ENCODE measurements at regions not wholly inside any gene's neighbourhood (a gene's known extent, or its start where the extent isn't known, plus 50 kb on each side); places are given as distances from the start of the nearest gene placed in this dataset.
"Not testable (repeated sequence)": the region's sequence is repeated elsewhere in the genome, so short reads cannot be mapped to it uniquely, and the experiment has no call there.

- Mint-ChIP-seq H3K9me3 (peaks cover 0 to 9% (median 2%) of the 10 kb centered on the region in 5 donors), H3K4me3 (no peak overlapping the region), H3K27ac (no peak overlapping the region), H3K27me3 (no peaks in the 10 kb centered on the region), H3K36me3 (no peaks in the 10 kb centered on the region), H3K4me1 (no peaks in the 10 kb centered on the region)
- Histone ChIP-seq H3K4me1 (ENCODE audit: insufficient read depth, low read length) (no peaks in the 10 kb centered on the region), H3K9me3 (ENCODE audit: low read length) (no peaks in the 10 kb centered on the region), H3K27me3 (ENCODE audit: insufficient read depth, low read length, poor library complexity, severe bottlenecking) (no peaks in the 10 kb centered on the region), H3K4me3 (ENCODE audit: low read length) (no peak overlapping the region), H3K36me3 (ENCODE audit: insufficient read depth, low read length) (no peaks in the 10 kb centered on the region), H3K27ac (ENCODE audit: low read depth, low read length) (no peak overlapping the region)
- no peak for DNase-seq
- ChIA-PET CTCF (no interaction called here), POLR2A (no interaction called here)
These were observed 167.8 kb upstream of the EPHA6 start for GRCh38 chr3:96646596-96646995.

- no peaks in the 10 kb centered on the region for H3K27me3 Mint-ChIP-seq
These were observed 156.7 kb upstream of the EPHA6 start for GRCh38 chr3:96657710-96658109.

GRCh38 chr3:96671861-96672595 is 142.4 kb upstream of the EPHA6 start:
- DNase-seq; H3K36me3 Mint-ChIP-seq; H3K4me3 ChIP-seq (ENCODE audit: low read length); H3K4me1 Mint-ChIP-seq; H3K36me3 ChIP-seq (ENCODE audit: insufficient read depth, low read length); H3K4me3 Mint-ChIP-seq; H3K9me3 ChIP-seq (ENCODE audit: low read length); H3K27me3 Mint-ChIP-seq; POLR2A ChIA-PET; H3K27me3 ChIP-seq (ENCODE audit: insufficient read depth, low read length, poor library complexity, severe bottlenecking); CTCF ChIA-PET; H3K27ac ChIP-seq (ENCODE audit: low read depth, low read length); H3K27ac Mint-ChIP-seq; H3K4me1 ChIP-seq (ENCODE audit: insufficient read depth, low read length): not testable (repeated sequence)
- H3K9me3 Mint-ChIP-seq, result peaks cover 0 to 13% (median 4%) of the 10 kb centered on the region in 5 donors

More at GRCh38 chr3:96657710-96658109, 156.7 kb upstream of the EPHA6 start:
- ChIA-PET POLR2A (no interaction called here), CTCF (no interaction called here)
- DNase-seq, result no peak
- Mint-ChIP-seq H3K36me3 (no peaks in the 10 kb centered on the region), H3K4me1 (no peaks in the 10 kb centered on the region), H3K9me3 (peaks cover 5 to 16% (median 9%) of the 10 kb centered on the region in 5 donors), H3K27ac (no peak overlapping the region), H3K4me3 (no peak overlapping the region)
- no peaks in the 10 kb centered on the region for H3K9me3 ChIP-seq (ENCODE audit: low read length)
- H3K4me1 ChIP-seq (ENCODE audit: insufficient read depth, low read length), result no peaks in the 10 kb centered on the region
- no peak overlapping the region for H3K4me3 ChIP-seq (ENCODE audit: low read length)
- H3K36me3 ChIP-seq (ENCODE audit: insufficient read depth, low read length), result no peaks in the 10 kb centered on the region
- H3K27ac ChIP-seq (ENCODE audit: low read depth, low read length), result no peak overlapping the region
- no peaks in the 10 kb centered on the region for H3K27me3 ChIP-seq (ENCODE audit: insufficient read depth, low read length, poor library complexity, severe bottlenecking)

DNA sequence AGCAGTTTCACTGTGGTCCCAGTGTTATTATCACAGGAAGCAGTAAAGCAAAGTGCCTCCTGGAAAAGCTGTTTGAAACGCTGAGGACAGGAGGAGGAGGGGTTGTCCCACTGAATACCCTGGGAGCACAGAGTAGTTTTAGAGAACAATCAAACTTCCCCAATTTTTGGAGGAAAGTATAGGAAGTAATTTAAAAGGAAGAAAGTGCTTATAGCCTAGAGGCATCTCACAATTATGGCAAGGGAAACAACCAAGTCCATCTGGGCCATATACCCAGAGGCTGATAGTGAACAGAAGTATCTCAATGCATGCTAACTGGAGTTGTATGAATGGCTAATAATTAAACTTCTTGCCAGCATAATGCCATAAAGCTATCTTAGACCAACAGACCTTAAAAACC is 137.2 kb upstream of the EPHA6 start:
- H3K27ac ChIP-seq (ENCODE audit: low read depth, low read length), result no peak overlapping the region
- Mint-ChIP-seq H3K36me3 (no peaks in the 10 kb centered on the region), H3K27ac (no peak overlapping the region), H3K4me1 (no peaks in the 10 kb centered on the region), H3K27me3 (peaks cover 0 to 2% of the 10 kb centered on the region in 2 donors), H3K9me3 (peaks cover 0 to 13% (median 0%) of the 10 kb centered on the region in 5 donors), H3K4me3 (no peak overlapping the region)
- no peak for DNase-seq
- H3K9me3 ChIP-seq (ENCODE audit: low read length), result no peaks in the 10 kb centered on the region
- H3K27me3 ChIP-seq (ENCODE audit: insufficient read depth, low read length, poor library complexity, severe bottlenecking), result no peaks in the 10 kb centered on the region
- ChIA-PET POLR2A (no interaction called here), CTCF (no interaction called here)
- no peaks in the 10 kb centered on the region for H3K36me3 ChIP-seq (ENCODE audit: insufficient read depth, low read length)
- no peaks in the 10 kb centered on the region for H3K4me1 ChIP-seq (ENCODE audit: insufficient read depth, low read length)
- H3K4me3 ChIP-seq (ENCODE audit: low read length), result no peak overlapping the region

DNA sequence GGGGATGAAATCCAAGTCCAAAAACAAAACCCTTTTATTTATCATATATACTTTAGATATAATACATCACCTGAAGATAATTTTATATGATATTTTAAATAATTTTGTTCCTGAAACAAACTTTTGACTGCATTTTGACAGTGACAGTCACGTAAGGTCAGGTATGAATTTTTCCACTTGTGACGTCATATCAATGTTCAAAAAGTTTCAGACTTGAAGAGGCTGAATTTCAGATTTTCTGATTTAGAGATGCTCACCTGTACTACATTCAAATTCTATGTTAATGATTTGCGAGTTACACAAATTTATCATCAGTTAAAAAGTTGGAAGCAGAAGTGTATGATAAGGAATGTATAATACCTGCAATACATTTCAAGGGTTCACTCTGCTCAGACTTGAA is 136.1 kb upstream of the EPHA6 start:
- ChIA-PET POLR2A (no interaction called here), CTCF (no interaction called here)
- Mint-ChIP-seq H3K4me3 (no peak overlapping the region), H3K9me3 (peaks cover 0 to 10% (median 0%) of the 10 kb centered on the region in 5 donors), H3K27me3 (peaks cover 0 to 2% of the 10 kb centered on the region in 2 donors), H3K4me1 (no peaks in the 10 kb centered on the region), H3K36me3 (no peaks in the 10 kb centered on the region), H3K27ac (no peak overlapping the region)
- Histone ChIP-seq H3K4me3 (ENCODE audit: low read length) (no peak overlapping the region), H3K36me3 (ENCODE audit: insufficient read depth, low read length) (no peaks in the 10 kb centered on the region), H3K27me3 (ENCODE audit: insufficient read depth, low read length, poor library complexity, severe bottlenecking) (no peaks in the 10 kb centered on the region), H3K9me3 (ENCODE audit: low read length) (no peaks in the 10 kb centered on the region), H3K4me1 (ENCODE audit: insufficient read depth, low read length) (no peaks in the 10 kb centered on the region), H3K27ac (ENCODE audit: low read depth, low read length) (no peak overlapping the region)
- no peak for DNase-seq

DNA sequence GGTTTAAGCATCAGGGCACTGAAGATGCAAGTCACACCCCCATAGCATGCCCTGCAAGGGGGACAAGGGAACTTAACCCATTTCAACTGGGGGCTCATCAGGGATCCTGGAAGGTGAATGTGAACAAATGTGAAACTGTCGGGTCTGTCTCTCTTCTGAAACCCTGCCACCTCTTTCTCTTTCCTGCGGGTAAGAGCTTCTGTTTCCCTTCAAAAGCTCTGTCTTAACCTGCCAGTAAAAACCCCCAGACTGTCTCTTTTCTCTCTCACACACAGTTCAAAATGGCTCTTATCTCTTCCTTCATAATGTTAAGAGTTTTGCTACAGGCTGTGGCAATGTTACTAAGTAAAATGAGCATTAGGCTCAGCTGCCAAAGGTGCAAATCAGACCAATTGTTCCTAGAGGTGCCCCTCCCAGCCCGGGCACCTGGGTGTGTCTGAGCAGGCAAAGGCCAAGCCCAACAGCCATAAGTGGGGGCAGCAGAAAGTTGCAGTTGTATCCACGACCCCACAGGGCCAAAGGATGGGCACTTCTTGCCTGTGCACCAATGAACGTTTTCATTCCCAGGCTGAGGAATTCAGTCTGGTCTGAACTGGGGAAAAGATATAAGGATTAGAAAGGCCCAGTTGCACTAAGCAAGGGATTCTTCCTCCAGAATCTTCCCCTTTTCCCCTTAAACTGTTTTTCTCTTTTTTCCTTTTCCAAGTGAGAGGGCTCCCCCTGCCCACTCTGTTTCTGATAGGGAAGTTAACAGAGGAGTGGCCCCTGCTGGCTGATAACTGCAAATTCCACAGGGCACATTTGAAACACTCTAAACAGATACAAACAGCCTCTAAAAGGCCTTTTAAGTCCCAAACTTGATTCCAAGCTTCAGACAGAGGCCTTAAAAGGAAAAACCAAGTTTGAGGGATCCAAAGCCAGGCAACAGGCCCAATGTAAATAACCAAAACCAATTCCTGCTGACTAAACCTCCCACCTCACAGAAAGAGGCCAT is 113.8 kb upstream of the EPHA6 start:
- Histone ChIP-seq H3K36me3 (ENCODE audit: insufficient read depth, low read length) (no peaks in the 10 kb centered on the region), H3K4me1 (ENCODE audit: insufficient read depth, low read length) (no peaks in the 10 kb centered on the region), H3K27ac (ENCODE audit: low read depth, low read length) (no peak overlapping the region), H3K27me3 (ENCODE audit: insufficient read depth, low read length, poor library complexity, severe bottlenecking) (no peaks in the 10 kb centered on the region), H3K4me3 (ENCODE audit: low read length) (no peak overlapping the region), H3K9me3 (ENCODE audit: low read length) (no peaks in the 10 kb centered on the region)
- no peak for DNase-seq
- Mint-ChIP-seq H3K4me1 (no peaks in the 10 kb centered on the region), H3K9me3 (peaks cover 10 to 26% (median 14%) of the 10 kb centered on the region in 5 donors), H3K27ac (no peak overlapping the region), H3K27me3 (no peaks in the 10 kb centered on the region), H3K36me3 (no peaks in the 10 kb centered on the region), H3K4me3 (no peak overlapping the region)
- ChIA-PET CTCF (no interaction called here), POLR2A (no interaction called here)

DNA sequence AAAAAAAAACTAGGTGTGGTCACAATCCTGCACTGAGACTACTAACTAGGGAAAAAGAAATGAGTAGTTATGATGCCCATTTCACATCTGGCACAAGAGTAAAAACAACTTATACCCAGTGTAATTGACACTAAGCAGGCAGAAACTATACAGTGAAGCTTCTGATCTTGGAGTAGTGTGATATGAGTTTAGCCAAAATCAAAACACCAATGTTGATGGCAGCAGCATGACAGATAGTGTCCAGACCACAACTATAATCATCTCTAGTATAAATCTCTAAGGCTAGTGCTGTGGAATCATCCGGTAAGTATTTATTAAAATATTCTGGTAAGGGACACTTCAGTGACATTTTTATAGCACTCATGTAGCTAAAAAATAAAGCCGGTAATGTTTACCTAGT is 108.5 kb upstream of the EPHA6 start:
- Mint-ChIP-seq H3K27ac (no peak overlapping the region), H3K36me3 (no peaks in the 10 kb centered on the region), H3K9me3 (peaks cover 4 to 9% (median 7%) of the 10 kb centered on the region in 5 donors), H3K4me1 (no peaks in the 10 kb centered on the region), H3K27me3 (no peaks in the 10 kb centered on the region), H3K4me3 (no peak overlapping the region)
- Histone ChIP-seq H3K4me1 (ENCODE audit: insufficient read depth, low read length) (no peaks in the 10 kb centered on the region), H3K4me3 (ENCODE audit: low read length) (no peak overlapping the region), H3K27me3 (ENCODE audit: insufficient read depth, low read length, poor library complexity, severe bottlenecking) (no peaks in the 10 kb centered on the region), H3K36me3 (ENCODE audit: insufficient read depth, low read length) (no peaks in the 10 kb centered on the region), H3K9me3 (ENCODE audit: low read length) (no peaks in the 10 kb centered on the region), H3K27ac (ENCODE audit: low read depth, low read length) (no peak overlapping the region)
- DNase-seq, result no peak
- CTCF ChIA-PET, result no interaction called here
- POLR2A ChIA-PET, result no interaction called here

- H3K27me3 Mint-ChIP-seq, result no peaks in the 10 kb centered on the region
These were observed 107.9 kb upstream of the EPHA6 start for GRCh38 chr3:96706509-96706908.

More at GRCh38 chr3:96706509-96706908, 107.9 kb upstream of the EPHA6 start:
- Histone ChIP-seq H3K4me1 (ENCODE audit: insufficient read depth, low read length) (no peaks in the 10 kb centered on the region), H3K4me3 (ENCODE audit: low read length) (no peak overlapping the region), H3K9me3 (ENCODE audit: low read length) (no peaks in the 10 kb centered on the region), H3K27me3 (ENCODE audit: insufficient read depth, low read length, poor library complexity, severe bottlenecking) (no peaks in the 10 kb centered on the region), H3K36me3 (ENCODE audit: insufficient read depth, low read length) (no peaks in the 10 kb centered on the region), H3K27ac (ENCODE audit: low read depth, low read length) (no peak overlapping the region)
- no peak overlapping the region for H3K4me3 Mint-ChIP-seq
- POLR2A ChIA-PET, result no interaction called here
- peaks cover 3 to 9% (median 7%) of the 10 kb centered on the region in 5 donors for H3K9me3 Mint-ChIP-seq
- DNase-seq, result no peak
- no peaks in the 10 kb centered on the region for H3K4me1 Mint-ChIP-seq
- no peaks in the 10 kb centered on the region for H3K36me3 Mint-ChIP-seq
- H3K27ac Mint-ChIP-seq, result no peak overlapping the region
- CTCF ChIA-PET, result no interaction called here

Data from CD8-positive, alpha-beta memory T cell (primary cell).